GM19351 (cell line): ENCODE measurements at regions not wholly inside any gene's neighbourhood (a gene's known extent, or its start where the extent isn't known, plus 50 kb on each side); places are given as distances from the start of the nearest gene placed in this dataset.
"Not testable (repeated sequence)": the region's sequence is repeated elsewhere in the genome, so short reads cannot be mapped to it uniquely, and the experiment has no call there.

ENCODE experiments used
- ATAC-seq: cut with Tn5 transposase; IDR thresholded peaks from one replicate; pipeline ENCODE4 v1.9.1; 2021; ENCODE audit warnings: mild to moderate bottlenecking, moderate library complexity; ENCODE audit not compliant: unreplicated experiment

- no peak for ATAC-seq
Observed at GRCh38 chr21:17195976-17196375, 316.9 kb upstream of the CXADR start.

GRCh38 chr21:17196623-17197022 is 316.2 kb upstream of the CXADR start:
- no peak for ATAC-seq

- no peak for ATAC-seq
Observed at GRCh38 chr21:17197996-17198395, 314.8 kb upstream of the CXADR start.

- no peak for ATAC-seq
Observed at GRCh38 chr21:17200250-17200649, 312.6 kb upstream of the CXADR start.

GRCh38 chr21:17201741-17202260 is 311.0 kb upstream of the CXADR start:
- ATAC-seq = no peak

GRCh38 chr21:17214801-17215200 is 298.0 kb upstream of the CXADR start:
- no peak for ATAC-seq

GRCh38 chr21:17219050-17219449 is 293.8 kb upstream of the CXADR start:
- not testable (repeated sequence) for ATAC-seq

- ATAC-seq = no peak
Observed at GRCh38 chr21:17231124-17231523, 281.7 kb upstream of the CXADR start.

- ATAC-seq = no peak
Observed at GRCh38 chr21:17231771-17232170, 281.1 kb upstream of the CXADR start.

- no peak for ATAC-seq
Observed at GRCh38 chr21:17238468-17238867, 274.4 kb upstream of the CXADR start.

- ATAC-seq = no peak
Observed at GRCh38 chr21:17250778-17251241, 262.0 kb upstream of the CXADR start.

- ATAC-seq = no peak
Observed at GRCh38 chr21:17257784-17258183, 255.1 kb upstream of the CXADR start.

GRCh38 chr21:17264182-17264581 is 248.7 kb upstream of the CXADR start:
- no peak for ATAC-seq

- no peak for ATAC-seq
Observed at GRCh38 chr21:17269760-17270159, 243.1 kb upstream of the CXADR start.

GRCh38 chr21:17270229-17270628 is 242.6 kb upstream of the CXADR start:
- no peak for ATAC-seq

- ATAC-seq = no peak
Observed at GRCh38 chr21:17279663-17280062, 233.2 kb upstream of the CXADR start.

GRCh38 chr21:17293016-17293562 is 219.8 kb upstream of the CXADR start:
- not testable (repeated sequence) for ATAC-seq

- no peak for ATAC-seq
Observed at GRCh38 chr21:17295997-17296396, 216.8 kb upstream of the CXADR start.

GRCh38 chr21:17299576-17299975 is 213.3 kb upstream of the CXADR start:
- ATAC-seq = not testable (repeated sequence)

GRCh38 chr21:17327715-17328114 is 185.1 kb upstream of the CXADR start:
- ATAC-seq = not testable (repeated sequence)

- ATAC-seq = no peak
Observed at GRCh38 chr21:17334484-17334883, 178.4 kb upstream of the CXADR start.

- no peak for ATAC-seq
Observed at GRCh38 chr21:17340081-17340480, 172.8 kb upstream of the CXADR start.

- ATAC-seq = no peak
Observed at GRCh38 chr21:17343055-17343454, 169.8 kb upstream of the CXADR start.
